GM06990 (cell line): ENCODE measurements at regions not wholly inside any gene's neighbourhood (a gene's known extent, or its start where the extent isn't known, plus 50 kb on each side); places are given as distances from the start of the nearest gene placed in this dataset.

Experiments used
- DNase-seq: peaks from one replicate; pipeline ENCODE4 v3.0.0-alpha.2; 2011; ENCODE audit not compliant: insufficient read length; ENCODE audit errors: extremely low read depth
- H3K27me3 ChIP-seq: replicated peaks from 2 replicates; pipeline ENCODE4 v1.6.0; 2011; ENCODE audit warnings: low read length; ENCODE audit not compliant: control insufficient read depth, insufficient read depth
- H3K36me3 ChIP-seq: 2 replicates; pipeline ENCODE4 v1.5.1; 2011; ENCODE audit warnings: low read length; ENCODE audit not compliant: control insufficient read depth, insufficient read depth
- H3K4me3 ChIP-seq: replicated peaks from 2 replicates; pipeline ENCODE4 v1.5.1; 2011; ENCODE audit warnings: low read depth, mild to moderate bottlenecking, control low read depth, low read length
- TF ChIP-seq, protein P1 (sequence below): IDR thresholded peaks from 2 replicates; pipeline ENCODE4 v1.5.1; 2011; ENCODE audit warnings: low read length, control low read depth, mild to moderate bottlenecking, inconsistent platforms; ENCODE audit not compliant: insufficient read depth, poor library complexity, severe bottlenecking

DNA sequence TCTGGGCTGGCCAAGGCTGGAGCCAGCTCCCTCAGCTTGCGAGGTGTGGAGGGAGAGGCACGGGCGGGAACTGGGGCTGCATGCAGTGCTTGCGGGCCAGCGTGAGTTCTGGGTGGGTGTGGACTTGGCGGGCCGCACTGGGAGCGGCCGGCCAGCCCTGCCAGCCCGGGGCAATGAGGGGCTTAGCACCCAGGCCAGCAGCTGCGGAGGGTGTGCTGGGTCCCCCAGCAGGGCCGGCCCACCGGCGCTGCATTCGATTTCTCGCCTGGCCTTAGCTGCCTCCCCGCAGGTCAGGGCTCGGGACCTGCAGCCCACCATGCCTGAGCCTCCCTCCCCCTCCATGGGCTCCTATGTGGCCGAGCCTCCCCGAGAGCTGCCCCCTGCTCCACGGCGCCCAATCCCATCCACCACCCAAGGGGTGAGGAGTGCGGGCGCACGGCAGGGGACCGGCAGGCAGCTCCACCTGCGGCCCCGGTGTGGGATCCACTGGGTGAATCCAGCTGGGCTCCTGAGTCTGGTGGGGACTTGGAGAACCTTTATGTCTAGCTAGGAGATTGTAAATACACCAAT, 302.6 kb upstream of the ADAMTS16 start:
- TF ChIP-seq, protein P1, sequence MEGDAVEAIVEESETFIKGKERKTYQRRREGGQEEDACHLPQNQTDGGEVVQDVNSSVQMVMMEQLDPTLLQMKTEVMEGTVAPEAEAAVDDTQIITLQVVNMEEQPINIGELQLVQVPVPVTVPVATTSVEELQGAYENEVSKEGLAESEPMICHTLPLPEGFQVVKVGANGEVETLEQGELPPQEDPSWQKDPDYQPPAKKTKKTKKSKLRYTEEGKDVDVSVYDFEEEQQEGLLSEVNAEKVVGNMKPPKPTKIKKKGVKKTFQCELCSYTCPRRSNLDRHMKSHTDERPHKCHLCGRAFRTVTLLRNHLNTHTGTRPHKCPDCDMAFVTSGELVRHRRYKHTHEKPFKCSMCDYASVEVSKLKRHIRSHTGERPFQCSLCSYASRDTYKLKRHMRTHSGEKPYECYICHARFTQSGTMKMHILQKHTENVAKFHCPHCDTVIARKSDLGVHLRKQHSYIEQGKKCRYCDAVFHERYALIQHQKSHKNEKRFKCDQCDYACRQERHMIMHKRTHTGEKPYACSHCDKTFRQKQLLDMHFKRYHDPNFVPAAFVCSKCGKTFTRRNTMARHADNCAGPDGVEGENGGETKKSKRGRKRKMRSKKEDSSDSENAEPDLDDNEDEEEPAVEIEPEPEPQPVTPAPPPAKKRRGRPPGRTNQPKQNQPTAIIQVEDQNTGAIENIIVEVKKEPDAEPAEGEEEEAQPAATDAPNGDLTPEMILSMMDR: no peak
- DNase-seq: no peak

DNA sequence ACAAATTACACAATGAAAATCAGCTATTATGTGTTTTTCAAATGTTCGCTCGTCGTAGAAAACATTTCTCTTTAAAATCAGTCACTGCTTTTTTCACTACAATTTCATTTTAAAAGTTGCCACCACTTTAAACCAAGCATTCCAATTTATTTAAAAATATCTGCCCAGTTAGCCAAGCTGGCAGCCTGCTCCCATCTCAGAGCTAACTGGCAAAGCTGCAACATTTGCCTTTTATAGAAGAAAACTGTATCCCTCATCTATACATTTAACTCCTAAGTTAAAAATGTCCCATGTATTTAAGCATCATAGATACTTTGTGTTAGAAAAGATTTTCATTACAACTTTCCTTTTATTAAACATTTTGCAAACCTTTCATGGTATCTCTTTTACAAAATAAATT, 294.9 kb upstream of the ADAMTS16 start:
- Histone ChIP-seq H3K36me3 (no peaks in the 10 kb centered on the region), H3K4me3 (no peak overlapping the region), H3K27me3 (no peaks in the 10 kb centered on the region)
- no peak for DNase-seq
- TF ChIP-seq, protein P1: no peak

More for the DNA sequence above, 302.6 kb upstream of the ADAMTS16 start:
- Histone ChIP-seq H3K27me3 (no peaks in the 10 kb centered on the region), H3K36me3 (no peaks in the 10 kb centered on the region), H3K4me3 (no peak overlapping the region)

DNA sequence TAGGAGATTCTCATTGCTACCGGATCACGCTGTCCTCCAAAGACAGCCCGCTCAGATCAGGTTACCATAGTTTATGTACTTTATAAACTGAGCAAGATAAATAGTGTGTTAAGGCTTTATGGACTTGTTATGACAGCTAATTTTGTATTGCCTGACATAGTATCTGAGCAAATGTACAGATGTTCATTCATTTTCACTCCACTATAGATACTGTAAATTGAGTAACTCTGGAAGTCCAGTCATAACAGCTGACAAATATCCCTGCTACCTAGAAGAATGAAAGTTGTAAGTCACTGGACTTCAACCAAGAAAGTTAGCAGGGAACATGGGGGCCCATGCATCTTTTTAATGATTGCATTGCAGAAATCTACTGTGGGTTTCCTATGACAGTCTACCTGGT, 292.4 kb upstream of the ADAMTS16 start:
- Histone ChIP-seq H3K36me3 (no peaks in the 10 kb centered on the region), H3K27me3 (no peaks in the 10 kb centered on the region), H3K4me3 (no peak overlapping the region)
- TF ChIP-seq, protein P1: no peak
- no peak for DNase-seq

DNA sequence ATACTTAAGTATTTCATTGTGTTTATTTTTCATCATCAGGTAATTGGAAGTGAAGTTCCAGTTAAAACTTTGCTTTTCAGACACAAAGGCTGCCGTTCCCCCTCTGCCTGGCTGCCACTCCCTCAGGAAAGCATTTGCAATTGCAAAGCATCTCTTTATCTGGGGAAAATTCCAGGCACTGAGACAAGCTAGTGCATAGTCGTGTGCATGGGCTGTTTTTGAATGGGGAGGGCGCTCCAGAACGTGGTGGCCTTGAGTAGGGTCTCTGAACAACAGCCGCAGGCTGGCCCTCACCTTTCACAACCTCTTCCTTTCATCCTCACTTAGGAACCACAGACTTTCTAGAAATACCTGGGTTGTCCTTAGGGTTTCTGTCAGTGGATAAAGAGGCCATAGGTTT, 285.1 kb upstream of the ADAMTS16 start:
- no peaks in the 10 kb centered on the region for H3K27me3 ChIP-seq
- no peak overlapping the region for H3K4me3 ChIP-seq
- H3K36me3 ChIP-seq: no peaks in the 10 kb centered on the region
- TF ChIP-seq, protein P1: no peak
- no peak for DNase-seq

DNA sequence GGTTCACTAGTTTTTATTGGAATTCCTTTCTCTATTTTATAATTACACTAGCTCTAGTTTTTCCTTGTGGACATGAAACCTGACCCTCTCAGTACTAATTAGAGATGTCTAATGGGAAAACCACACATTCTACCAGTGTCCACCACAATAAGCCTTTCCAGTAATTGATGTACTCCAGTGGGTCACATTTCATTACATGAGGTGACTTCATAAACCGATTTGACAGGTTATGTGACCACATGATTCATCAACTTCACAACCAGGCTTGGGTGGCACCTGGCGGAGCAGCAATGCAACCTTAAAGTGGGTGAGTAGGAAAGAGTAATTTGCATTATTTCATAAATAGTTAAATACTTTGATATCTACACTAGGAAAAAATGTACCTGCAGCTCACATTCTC, 284.2 kb upstream of the ADAMTS16 start:
- TF ChIP-seq, protein P1: no peak
- H3K4me3 ChIP-seq: no peak overlapping the region
- H3K36me3 ChIP-seq: no peaks in the 10 kb centered on the region
- H3K27me3 ChIP-seq: no peaks in the 10 kb centered on the region
- no peak for DNase-seq

DNA sequence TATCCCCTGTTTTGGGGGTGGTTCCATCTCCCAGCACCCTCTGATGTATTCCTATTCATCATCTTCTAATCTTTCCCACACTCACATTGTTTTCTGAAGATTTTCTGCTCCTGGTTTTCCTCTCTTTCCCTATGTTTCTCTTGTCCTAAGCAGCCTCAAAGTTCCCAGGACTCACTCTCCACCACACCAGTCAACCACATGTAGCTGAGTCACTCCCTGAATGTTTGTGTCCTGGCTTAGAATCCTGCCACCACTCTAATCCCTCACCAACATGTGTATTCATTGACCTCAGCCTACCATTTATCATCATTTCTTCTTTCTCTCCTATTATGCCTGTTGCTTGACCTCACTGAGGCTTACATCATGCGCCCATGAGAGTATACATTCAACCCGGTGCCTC, 282.4 kb upstream of the ADAMTS16 start:
- Histone ChIP-seq H3K27me3 (no peaks in the 10 kb centered on the region), H3K36me3 (no peaks in the 10 kb centered on the region), H3K4me3 (no peak overlapping the region)
- no peak for DNase-seq
- TF ChIP-seq, protein P1: no peak
